Bronchial epithelial cell (primary cell): ENCODE measurements at regions not wholly inside any gene's neighbourhood (a gene's known extent, or its start where the extent isn't known, plus 50 kb on each side); places are given as distances from the start of the nearest gene placed in this dataset.

Experiments
- DNase-seq: peaks from one replicate; pipeline ENCODE4 v3.0.0-alpha.2; 2010; ENCODE audit warnings: low read depth
- FAIRE-seq: peaks from 2 replicates; lab custom pipeline; 2011; peaks lifted over from hg19 to GRCh38; lab: Jason Lieb, UNC
- H3K27me3 ChIP-seq: 2 replicates; pipeline ENCODE4 v1.5.1; 2011; ENCODE audit warnings: low read length; ENCODE audit not compliant: control insufficient read depth, insufficient read depth
- H3K36me3 ChIP-seq: 2 replicates; pipeline ENCODE4 v1.5.1; 2011; ENCODE audit warnings: low read length; ENCODE audit not compliant: control insufficient read depth, insufficient read depth
- H3K4me3 ChIP-seq: 2 replicates; pipeline ENCODE4 v1.5.1; 2011; ENCODE audit warnings: mild to moderate bottlenecking, low read depth, low read length, control low read depth
- CTCF ChIP-seq: IDR thresholded peaks from 2 replicates; pipeline ENCODE4 v1.5.1; 2011; ENCODE audit warnings: mild to moderate bottlenecking, moderate library complexity, low read length, control low read depth, inconsistent platforms; ENCODE audit not compliant: insufficient read depth, severe bottlenecking

- no peak for TF ChIP-seq CTCF
- FAIRE-seq = no peak
- DNase-seq = no peak
- no peak overlapping the region for H3K4me3 ChIP-seq
- no peaks in the 10 kb centered on the region for H3K36me3 ChIP-seq
- H3K27me3 ChIP-seq = peaks cover 7% of the 10 kb centered on the region
Measured at GRCh38 chr15:69524814-69525213, 72.2 kb downstream of the RPLP1 start.

- H3K36me3 ChIP-seq = no peaks in the 10 kb centered on the region
- TF ChIP-seq CTCF = no peak
- no peak for DNase-seq
- FAIRE-seq = no peak
- H3K4me3 ChIP-seq = no peak overlapping the region
- H3K27me3 ChIP-seq = peaks cover 7% of the 10 kb centered on the region
Measured at GRCh38 chr15:69525543-69525942, 72.9 kb downstream of the RPLP1 start.

DNA sequence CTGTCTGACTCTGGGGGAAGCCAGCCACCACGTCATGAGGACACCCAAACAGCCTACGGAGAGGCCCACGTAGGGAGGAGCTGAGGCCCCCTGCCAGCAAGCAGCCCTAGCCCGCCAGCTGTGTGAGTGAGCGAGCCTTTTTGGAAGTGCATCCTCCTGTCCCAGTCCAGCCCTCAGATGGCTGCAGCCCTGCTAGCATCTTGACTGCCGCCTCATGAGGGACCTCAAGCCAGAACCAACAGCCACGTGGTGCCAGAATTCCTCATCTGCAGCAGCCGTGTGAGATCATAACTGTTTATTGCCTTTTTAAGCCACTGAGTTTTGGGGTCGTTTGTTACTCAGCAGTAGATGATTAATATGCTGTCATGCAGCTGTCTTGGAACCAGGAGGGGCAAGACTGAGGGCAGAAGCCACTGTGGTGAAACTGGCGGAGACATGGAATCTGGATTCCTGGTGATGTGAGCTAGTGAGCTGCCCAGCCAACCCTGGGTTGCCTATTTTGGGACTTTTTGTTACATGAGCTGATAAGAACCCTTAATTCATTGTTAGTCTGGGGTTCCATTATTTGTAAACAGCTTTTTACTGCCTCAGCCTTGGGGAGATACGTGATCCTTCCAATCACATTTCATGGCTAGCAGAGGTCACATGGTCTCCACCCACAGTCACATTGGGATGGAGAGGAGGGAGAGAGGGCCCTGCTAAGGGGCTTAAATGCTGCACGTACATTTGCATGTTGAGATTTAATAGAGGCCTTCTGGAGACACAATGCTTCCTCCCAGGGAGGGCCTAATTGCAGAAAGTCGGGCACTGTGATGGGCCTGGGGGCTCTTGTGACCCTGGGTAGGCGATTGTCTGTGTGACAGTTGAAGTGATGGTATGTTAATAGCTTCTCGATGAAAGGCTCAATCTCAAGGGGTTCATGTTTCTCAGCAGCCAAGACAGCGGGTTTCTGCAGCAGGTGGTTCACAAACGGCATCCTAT, 73.8 kb downstream of the RPLP1 start:
- no peak for TF ChIP-seq CTCF
- no peak for DNase-seq
- FAIRE-seq = no peak
- H3K36me3 ChIP-seq = no peaks in the 10 kb centered on the region
- peaks cover 9% of the 10 kb centered on the region for H3K27me3 ChIP-seq
- H3K4me3 ChIP-seq = no peak overlapping the region

DNA sequence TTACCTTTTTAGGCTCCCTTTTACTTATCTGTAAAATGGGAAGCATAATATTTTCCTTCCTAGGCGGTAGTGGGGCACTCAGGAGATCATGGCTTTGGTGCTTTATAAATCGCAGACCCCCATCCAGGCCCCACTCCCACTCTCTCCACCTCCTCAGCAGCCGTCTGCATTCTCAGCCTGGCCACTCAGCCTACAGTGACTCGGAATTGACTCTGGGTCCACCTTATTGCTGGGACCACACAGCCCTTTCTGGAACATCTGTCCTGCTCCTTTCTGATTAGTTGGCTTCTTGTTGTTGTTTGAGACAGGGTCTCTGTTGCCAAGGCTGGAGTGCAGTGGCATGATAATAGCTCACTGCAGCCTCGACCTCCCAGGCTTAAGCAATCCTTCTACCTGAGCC, 76.5 kb downstream of the RPLP1 start:
- FAIRE-seq (no peak), DNase-seq (no peak)
- no peaks in the 10 kb centered on the region for H3K36me3 ChIP-seq
- H3K27me3 ChIP-seq = peaks cover 15% of the 10 kb centered on the region
- no peak overlapping the region for H3K4me3 ChIP-seq
- no peak for TF ChIP-seq CTCF

DNA sequence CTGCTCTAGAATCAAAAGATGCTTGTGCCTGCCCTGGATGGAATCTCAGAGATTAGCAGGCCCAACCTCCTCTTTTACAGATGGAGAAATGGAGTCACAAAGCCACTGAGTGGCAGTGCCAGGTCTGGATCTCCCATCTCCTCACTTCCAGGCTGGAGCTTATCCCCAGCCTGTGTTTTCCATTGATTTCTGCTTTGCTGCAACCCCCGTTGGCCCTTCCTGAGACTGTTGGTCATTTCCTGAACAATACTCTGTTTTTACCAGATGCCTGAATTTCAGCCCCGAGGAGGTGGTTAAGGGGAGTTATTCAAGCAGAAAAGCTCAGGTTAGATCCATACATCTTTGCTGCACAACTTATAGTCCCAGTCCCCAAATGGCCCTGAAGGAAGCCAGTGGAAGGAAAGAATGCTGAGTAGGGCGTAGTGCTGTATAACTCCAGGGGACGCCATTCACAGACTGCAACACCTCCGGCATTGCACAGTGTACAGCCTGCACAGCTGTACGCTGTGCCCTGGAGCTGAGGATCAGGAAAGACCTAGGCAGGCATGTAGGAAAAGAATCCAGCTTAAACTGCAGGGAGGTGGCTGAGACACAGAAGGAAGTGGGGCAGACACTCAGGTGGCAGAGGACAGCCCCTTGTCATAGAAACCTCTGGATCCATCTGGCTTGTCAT, 77.5 kb downstream of the RPLP1 start:
- peak; percentile 7 for FAIRE-seq
- no peak for TF ChIP-seq CTCF
- no peaks in the 10 kb centered on the region for H3K36me3 ChIP-seq
- no peak overlapping the region for H3K4me3 ChIP-seq
- peaks cover 11% of the 10 kb centered on the region for H3K27me3 ChIP-seq
- DNase-seq = no peak
